Astrocyte of the hippocampus (primary cell): ENCODE measurements at regions not wholly inside any gene's neighbourhood (a gene's known extent, or its start where the extent isn't known, plus 50 kb on each side); places are given as distances from the start of the nearest gene placed in this dataset.
A peak's percentile ranks its signal among the peaks of the same experiment; 100 is the strongest.

Experiments
- DNase-seq: peaks from one replicate; pipeline ENCODE4 v3.0.0; 2011; ENCODE audit warnings: low read depth, low spot score

- no peak for DNase-seq
These were observed 444.2 kb upstream of the FAM241A start for GRCh38 chr4:111701102-111701501.

GRCh38 chr4:111707491-111707890 lies 437.8 kb upstream of the FAM241A start:
- DNase-seq: no peak

GRCh38 chr4:111712093-111712677 lies 433.1 kb upstream of the FAM241A start:
- DNase-seq: no peak

GRCh38 chr4:111713276-111713675 lies 432.0 kb upstream of the FAM241A start:
- DNase-seq: no peak

- peak; percentile 55 for DNase-seq
These were observed 427.3 kb upstream of the FAM241A start for GRCh38 chr4:111717921-111718320.

GRCh38 chr4:111718763-111719559 lies 426.3 kb upstream of the FAM241A start:
- DNase-seq: no peak

GRCh38 chr4:111720866-111721265 lies 424.4 kb upstream of the FAM241A start:
- no peak for DNase-seq

- DNase-seq: no peak
These were observed 423.0 kb upstream of the FAM241A start for GRCh38 chr4:111722213-111722720.

- no peak for DNase-seq
These were observed 408.7 kb upstream of the FAM241A start for GRCh38 chr4:111736516-111736915.

- DNase-seq: no peak
These were observed 400.4 kb upstream of the FAM241A start for GRCh38 chr4:111744847-111745246.

GRCh38 chr4:111748157-111748556 lies 397.1 kb upstream of the FAM241A start:
- DNase-seq: no peak

GRCh38 chr4:111754003-111754402 lies 391.3 kb upstream of the FAM241A start:
- no peak for DNase-seq

GRCh38 chr4:111755571-111755970 lies 389.7 kb upstream of the FAM241A start:
- no peak for DNase-seq

GRCh38 chr4:111761531-111761930 lies 383.7 kb upstream of the FAM241A start:
- no peak for DNase-seq

- no peak for DNase-seq
These were observed 374.7 kb upstream of the FAM241A start for GRCh38 chr4:111770514-111770913.

- peak; percentile 16 for DNase-seq
These were observed 371.4 kb upstream of the FAM241A start for GRCh38 chr4:111773858-111774257.

GRCh38 chr4:111775556-111776297 lies 369.5 kb upstream of the FAM241A start:
- no peak for DNase-seq

- no peak for DNase-seq
These were observed 368.7 kb upstream of the FAM241A start for GRCh38 chr4:111776561-111776960.

- DNase-seq: no peak
These were observed 366.7 kb upstream of the FAM241A start for GRCh38 chr4:111778543-111778942.

GRCh38 chr4:111780965-111781364 lies 364.3 kb upstream of the FAM241A start:
- DNase-seq: no peak

- DNase-seq: no peak
These were observed 363.6 kb upstream of the FAM241A start for GRCh38 chr4:111781611-111782010.

GRCh38 chr4:111788099-111788498 lies 357.2 kb upstream of the FAM241A start:
- DNase-seq: peak; percentile 22
